ENCODE measurements at regions not wholly inside any gene's neighbourhood (a gene's known extent, or its start where the extent isn't known, plus 50 kb on each side); places are given as distances from the start of the nearest gene placed in this dataset.
"Not testable (repeated sequence)": the region's sequence is repeated elsewhere in the genome, so short reads cannot be mapped to it uniquely, and the experiment has no call there.

GRCh38 chr3:77707281-77707680 lies 667.4 kb downstream of the ROBO2 start:
- no peak for DNase-seq (ENCODE audit: low read depth)

- no peak for DNase-seq (ENCODE audit: low read depth)
Measured at GRCh38 chr3:77709155-77709554, 669.3 kb downstream of the ROBO2 start.

- no peak for DNase-seq (ENCODE audit: low read depth)
Measured at GRCh38 chr3:77718311-77718710, 678.4 kb downstream of the ROBO2 start.

- no peak for DNase-seq (ENCODE audit: low read depth)
Measured at GRCh38 chr3:77720460-77720971, 680.6 kb downstream of the ROBO2 start.

- DNase-seq (ENCODE audit: low read depth) = no peak
Measured at GRCh38 chr3:77726517-77726916, 686.6 kb downstream of the ROBO2 start.

GRCh38 chr3:77746048-77746447 lies 706.1 kb downstream of the ROBO2 start:
- DNase-seq (ENCODE audit: low read depth) = no peak

- no peak for DNase-seq (ENCODE audit: low read depth)
Measured at GRCh38 chr3:77746892-77747291, 707.0 kb downstream of the ROBO2 start.

GRCh38 chr3:77756397-77756975 lies 716.6 kb downstream of the ROBO2 start:
- DNase-seq (ENCODE audit: low read depth) = not testable (repeated sequence)

- DNase-seq (ENCODE audit: low read depth) = no peak
Measured at GRCh38 chr3:77772459-77772858, 732.6 kb downstream of the ROBO2 start.

- no peak for DNase-seq (ENCODE audit: low read depth)
Measured at GRCh38 chr3:77773084-77773483, 733.2 kb downstream of the ROBO2 start.

GRCh38 chr3:77780278-77780996 lies 740.5 kb downstream of the ROBO2 start:
- no peak for DNase-seq (ENCODE audit: low read depth)

GRCh38 chr3:77786216-77786615 lies 746.3 kb downstream of the ROBO2 start:
- DNase-seq (ENCODE audit: low read depth) = no peak

GRCh38 chr3:77795013-77795412 lies 755.1 kb downstream of the ROBO2 start:
- DNase-seq (ENCODE audit: low read depth) = no peak

GRCh38 chr3:77799278-77799677 lies 759.4 kb downstream of the ROBO2 start:
- no peak for DNase-seq (ENCODE audit: low read depth)

- no peak for DNase-seq (ENCODE audit: low read depth)
Measured at GRCh38 chr3:77800893-77801292, 761.0 kb downstream of the ROBO2 start.

GRCh38 chr3:77807312-77807711 lies 767.4 kb downstream of the ROBO2 start:
- no peak for DNase-seq (ENCODE audit: low read depth)

GRCh38 chr3:77814845-77815244 lies 774.9 kb downstream of the ROBO2 start:
- DNase-seq (ENCODE audit: low read depth) = no peak

- no peak for DNase-seq (ENCODE audit: low read depth)
Measured at GRCh38 chr3:77815467-77815866, 775.6 kb downstream of the ROBO2 start.

- DNase-seq (ENCODE audit: low read depth) = no peak
Measured at GRCh38 chr3:77816366-77816765, 776.5 kb downstream of the ROBO2 start.

GRCh38 chr3:77825001-77825827 lies 785.3 kb downstream of the ROBO2 start:
- DNase-seq (ENCODE audit: low read depth) = peak; percentile 59

GRCh38 chr3:77835921-77836320 lies 796.0 kb downstream of the ROBO2 start:
- no peak for DNase-seq (ENCODE audit: low read depth)

- DNase-seq (ENCODE audit: low read depth) = no peak
Measured at GRCh38 chr3:77837456-77838025, 797.6 kb downstream of the ROBO2 start.

GRCh38 chr3:77859156-77859555 lies 819.3 kb downstream of the ROBO2 start:
- no peak for DNase-seq (ENCODE audit: low read depth)

Measured in GM04504 (cell line).